HepG2 (cell line): ENCODE measurements at regions not wholly inside any gene's neighbourhood (a gene's known extent, or its start where the extent isn't known, plus 50 kb on each side); places are given as distances from the start of the nearest gene placed in this dataset.
A peak's percentile ranks its signal among the peaks of the same experiment; 100 is the strongest.

Experiments used
- ATAC-seq: fragments of 200-7000 bp; cut with Tn5 transposase; 3 replicates; pipeline ENCODE4 v1.9.1; 2020; ENCODE audit warnings: mild to moderate bottlenecking, moderate library complexity
- BruUV-seq: library from RNA; stranded (reverse); fragments of 400-500 nt; replicated peaks from 2 replicates; lab custom pipeline; 2021; lab: Mats Ljungman, UMichigan
- CTCF ChIA-PET: fragments of 300-600 bp; formaldehyde crosslinking; extraction: SDS; loops from one replicate; lab custom pipeline; 2021; ENCODE audit warnings: low total read pairs, inconsistent platforms, low intra/inter-chr PET ratio; lab: Yijun Ruan, JAX
- POLR2A ChIA-PET: fragments of 350-600 bp; sonication (Branson Sonifier 250); formaldehyde crosslinking; loops from one replicate; lab custom pipeline; 2020; ENCODE audit warnings: antibody characterized with exemption, inconsistent platforms; lab: Yijun Ruan, JAX
- DNase-seq: peaks from one replicate; pipeline ENCODE4 v3.0.0-alpha.2; 2015; ENCODE audit warnings: low spot score
- FAIRE-seq: peaks from 3 replicates; lab custom pipeline; 2011; peaks lifted over from hg19 to GRCh38; lab: Jason Lieb, UNC
- H2AFZ ChIP-seq: one replicate; pipeline ENCODE4 v1.6.1; 2011; ENCODE audit warnings: low read length, inconsistent platforms
- H3K27ac ChIP-seq: fragments of 300-600 bp; 3 replicates; pipeline ENCODE4 v1.8.0; 2011; ENCODE audit warnings: mixed run types, mild to moderate bottlenecking, mixed read lengths, low read length, inconsistent platforms; ENCODE audit not compliant: insufficient read depth; ENCODE audit errors: extremely low read length
- H3K27me3 ChIP-seq, 2 experiments: fragments of 200-600 bp in 1 of 2; 2 replicates in 1 of 2; 3 replicates in 1 of 2; pipeline versions ENCODE4 v1.6.0 to v1.8.0; 2011; ENCODE audit warnings: low read length in 2 of 2, mild to moderate bottlenecking in 2 of 2, moderate library complexity in 2 of 2, inconsistent platforms in 1 of 2; ENCODE audit not compliant: insufficient read depth in 2 of 2, control insufficient read depth in 1 of 2
- H3K36me3 ChIP-seq, 2 experiments: fragments of 200-600 bp in 1 of 2; replicated peaks in 1 of 2; 2 replicates in 1 of 2; 3 replicates in 1 of 2; pipeline versions ENCODE4 v1.5.1 to v1.8.0; 2011; ENCODE audit warnings: low read length in 2 of 2, inconsistent platforms in 1 of 2; ENCODE audit not compliant: insufficient read depth in 2 of 2, control insufficient read depth in 1 of 2
- H3K4me1 ChIP-seq: 2 replicates; pipeline ENCODE4 v1.5.1; 2012; ENCODE audit warnings: low read length, inconsistent platforms; ENCODE audit not compliant: insufficient read depth
- H3K4me2 ChIP-seq: 2 replicates; pipeline ENCODE4 v1.6.0; 2011; ENCODE audit warnings: low read depth, low read length, inconsistent platforms
- H3K4me3 ChIP-seq, 3 experiments: fragments of 200-600 bp in 1 of 3; sonication (generic), shearing (Covaris generic) in 1 of 3; replicated peaks in 1 of 3; 2 replicates each; pipeline ENCODE4 v1.5.1; 2011 to 2016; ENCODE audit warnings: low read length in 3 of 3, inconsistent platforms in 2 of 3, low read depth in 2 of 3, mild to moderate bottlenecking in 2 of 3, control low read depth in 1 of 3, mixed read lengths in 1 of 3; ENCODE audit not compliant: insufficient read depth in 1 of 3
- H3K79me2 ChIP-seq: one replicate; pipeline ENCODE4 v1.6.1; 2011; ENCODE audit warnings: low read length, inconsistent platforms; ENCODE audit not compliant: insufficient read depth
- H3K9ac ChIP-seq: 2 replicates; pipeline ENCODE4 v1.6.0; 2011; ENCODE audit warnings: mild to moderate bottlenecking, low read depth, low read length, inconsistent platforms; ENCODE audit not compliant: insufficient read depth
- H3K9me3 ChIP-seq: 2 replicates; pipeline ENCODE4 v1.5.1; 2012; ENCODE audit warnings: mild to moderate bottlenecking, low read length
- H4K20me1 ChIP-seq: 2 replicates; pipeline ENCODE4 v1.6.0; 2011; ENCODE audit warnings: inconsistent platforms, mild to moderate bottlenecking, low read length, moderate library complexity; ENCODE audit not compliant: insufficient read depth
- ATF3 ChIP-seq: sonication (generic); formaldehyde crosslinking; IDR thresholded peaks from 2 replicates; pipeline ENCODE4 v1.4.0; 2020; ENCODE audit warnings: missing genetic modification reagents
- CTCF ChIP-seq: sonication (generic); formaldehyde crosslinking; IDR thresholded peaks from 2 replicates; pipeline ENCODE4 v1.5.0; 2020; ENCODE audit warnings: mild to moderate bottlenecking, missing genetic modification reagents, moderate library complexity
- MATR3 ChIP-seq: sonication (generic); formaldehyde crosslinking; IDR thresholded peaks from 2 replicates; pipeline ENCODE4 v1.4.0; 2020; ENCODE audit warnings: missing genetic modification reagents
- RFX3 ChIP-seq: IDR thresholded peaks from 2 replicates; pipeline ENCODE4 v1.6.1; 2016; ENCODE audit warnings: missing biosample characterization, missing genetic modification reagents
- SOX6 ChIP-seq, 2 experiments: fragments of 450-650 bp in 1 of 2; sonication (generic) in 1 of 2; formaldehyde crosslinking in 1 of 2; IDR thresholded peaks; 2 replicates each; pipeline versions ENCODE4 v1.4.0 to v1.6.1; 2017 to 2020; ENCODE audit warnings: antibody characterized with exemption in 1 of 2, mild to moderate bottlenecking in 1 of 2, missing genetic modification reagents in 1 of 2
- STAG1 ChIP-seq: sonication (generic); formaldehyde crosslinking; IDR thresholded peaks from 2 replicates; pipeline ENCODE4 v1.4.0; 2020; ENCODE audit warnings: missing genetic modification reagents
- TRAFD1 ChIP-seq: sonication (generic); formaldehyde crosslinking; IDR thresholded peaks from 2 replicates; pipeline ENCODE4 v1.5.1; 2020; ENCODE audit warnings: missing genetic modification reagents, mild to moderate bottlenecking, borderline replicate concordance
- ZNF7 ChIP-seq: IDR thresholded peaks from 2 replicates; pipeline ENCODE4 v1.6.1; 2016; ENCODE audit warnings: missing biosample characterization, missing genetic modification reagents
- ZNF709 ChIP-seq: sonication (generic); formaldehyde crosslinking; IDR thresholded peaks from 2 replicates; pipeline ENCODE4 v1.5.0; 2020; ENCODE audit warnings: mild to moderate bottlenecking, missing genetic modification reagents
- WGBS: methylation state at CpG from one replicate; pipeline ENCODE4 v1.1.6; 2017; ENCODE audit warnings: low lambda C conversion rate; 5-methylcytosine and 5-hydroxymethylcytosine counted together
- in situ Hi-C: cut with HindIII; loops from 2 replicates; pipeline ENCODE4 v1.10.0; 2017; ENCODE audit warnings: low pct_unique_long_range_greater_than_20kb; ENCODE audit not compliant: extremely low pct_ligation_motif_present
- intact Hi-C: fragments of 100-400 bp; cut with micrococcal nuclease; formaldehyde crosslinking; loops from one replicate; pipeline ENCODE4 v1.10.0; 2022; ENCODE audit not compliant: unreplicated experiment
- TF ChIP-seq, protein P1 (sequence below): sonication (generic); formaldehyde crosslinking; conservative IDR thresholded peaks from 2 replicates; pipeline ENCODE4 v1.8.1; 2023; ENCODE audit warnings: missing genetic modification reagents
- TF ChIP-seq, protein P2 (sequence below): sonication (generic); formaldehyde crosslinking; IDR thresholded peaks from 2 replicates; pipeline ENCODE4 v1.4.0; 2020; ENCODE audit warnings: mild to moderate bottlenecking, missing genetic modification reagents

DNA sequence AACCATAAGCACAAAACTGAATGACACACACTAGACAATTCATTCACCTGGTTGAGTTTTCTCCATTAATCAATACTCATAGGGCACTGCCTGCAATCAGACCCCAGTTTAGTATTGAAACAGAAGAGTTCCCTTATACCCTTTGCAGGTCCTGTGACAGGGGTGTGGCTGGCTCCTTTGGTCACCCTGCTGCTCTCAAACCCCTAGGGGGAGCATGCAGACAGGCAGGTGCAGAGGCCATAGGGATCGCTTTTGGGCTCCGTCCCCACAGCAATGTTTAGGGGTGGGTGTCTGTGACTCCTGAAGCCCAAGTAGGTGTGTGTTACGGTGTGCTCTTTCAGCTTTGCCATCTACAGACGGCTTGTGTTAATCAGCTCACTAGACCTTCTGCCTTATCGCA is 210.4 kb downstream of the CENPW start:
- 26% methylated on average over 3 of the region's 5 CpGs for WGBS
- BruUV-seq: no TSS peak
- in situ Hi-C loops (no loop called here), intact Hi-C loops (no loop called here)
- FAIRE-seq (no peak), DNase-seq (peak; percentile 22), ATAC-seq (peak; percentile 97)
- Histone ChIP-seq H2AFZ (no peak overlapping the region), H3K4me1 (no peaks in the 10 kb centered on the region), H3K27me3 (no peaks in the 10 kb centered on the region), H3K79me2 (no peaks in the 10 kb centered on the region), H3K9me3 (no peaks in the 10 kb centered on the region), H4K20me1 (no peaks in the 10 kb centered on the region), H3K36me3 (no peaks in the 10 kb centered on the region), H3K4me2 (no peak overlapping the region), H3K27ac (no peak overlapping the region), H3K9ac (no peak overlapping the region), H3K4me3 (no peak overlapping the region)
- TF ChIP-seq CTCF (CRISPR knock-in tag) (peak; percentile 48), STAG1 (CRISPR knock-in tag) (peak; percentile 36), ZNF7 (CRISPR knock-in tag) (no peak)
- POLR2A ChIA-PET: no interaction called here
- CTCF ChIA-PET: no interaction called here

GRCh38 chr6:126551832-126552231 is 211.9 kb downstream of the CENPW start:
- Histone ChIP-seq H3K4me1 (no peaks in the 10 kb centered on the region), H3K4me3 (no peak overlapping the region), H3K9me3 (no peaks in the 10 kb centered on the region), H3K27me3 (no peaks in the 10 kb centered on the region), H3K27ac (no peak overlapping the region), H3K36me3 (no peaks in the 10 kb centered on the region), H4K20me1 (no peaks in the 10 kb centered on the region), H2AFZ (no peak overlapping the region), H3K79me2 (no peaks in the 10 kb centered on the region), H3K4me2 (no peak overlapping the region), H3K9ac (no peak overlapping the region)
- in situ Hi-C loops (no loop called here), intact Hi-C loops (no loop called here)
- no peak for FAIRE-seq
- ChIA-PET CTCF (no interaction called here), POLR2A (no interaction called here)
- ATAC-seq: no peak
- BruUV-seq: no TSS peak
- WGBS: 4% methylated on average over 1 of the region's 1 CpG
- no peak for DNase-seq
- TF ChIP-seq ZNF709 (CRISPR knock-in tag): no peak
- no peak for TF ChIP-seq ATF3
- no peak for TF ChIP-seq RFX3 (CRISPR knock-in tag)
- TF ChIP-seq, protein P1, sequence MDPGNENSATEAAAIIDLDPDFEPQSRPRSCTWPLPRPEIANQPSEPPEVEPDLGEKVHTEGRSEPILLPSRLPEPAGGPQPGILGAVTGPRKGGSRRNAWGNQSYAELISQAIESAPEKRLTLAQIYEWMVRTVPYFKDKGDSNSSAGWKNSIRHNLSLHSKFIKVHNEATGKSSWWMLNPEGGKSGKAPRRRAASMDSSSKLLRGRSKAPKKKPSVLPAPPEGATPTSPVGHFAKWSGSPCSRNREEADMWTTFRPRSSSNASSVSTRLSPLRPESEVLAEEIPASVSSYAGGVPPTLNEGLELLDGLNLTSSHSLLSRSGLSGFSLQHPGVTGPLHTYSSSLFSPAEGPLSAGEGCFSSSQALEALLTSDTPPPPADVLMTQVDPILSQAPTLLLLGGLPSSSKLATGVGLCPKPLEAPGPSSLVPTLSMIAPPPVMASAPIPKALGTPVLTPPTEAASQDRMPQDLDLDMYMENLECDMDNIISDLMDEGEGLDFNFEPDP (CRISPR knock-in tag): no peak
- TF ChIP-seq TRAFD1 (CRISPR knock-in tag): no peak
- TF ChIP-seq SOX6 (IDR thresholded peaks at IDR 0.05): no peak
- TF ChIP-seq SOX6 (CRISPR knock-in tag; IDR thresholded peaks at IDR 0.05): no peak
- TF ChIP-seq, protein P2, sequence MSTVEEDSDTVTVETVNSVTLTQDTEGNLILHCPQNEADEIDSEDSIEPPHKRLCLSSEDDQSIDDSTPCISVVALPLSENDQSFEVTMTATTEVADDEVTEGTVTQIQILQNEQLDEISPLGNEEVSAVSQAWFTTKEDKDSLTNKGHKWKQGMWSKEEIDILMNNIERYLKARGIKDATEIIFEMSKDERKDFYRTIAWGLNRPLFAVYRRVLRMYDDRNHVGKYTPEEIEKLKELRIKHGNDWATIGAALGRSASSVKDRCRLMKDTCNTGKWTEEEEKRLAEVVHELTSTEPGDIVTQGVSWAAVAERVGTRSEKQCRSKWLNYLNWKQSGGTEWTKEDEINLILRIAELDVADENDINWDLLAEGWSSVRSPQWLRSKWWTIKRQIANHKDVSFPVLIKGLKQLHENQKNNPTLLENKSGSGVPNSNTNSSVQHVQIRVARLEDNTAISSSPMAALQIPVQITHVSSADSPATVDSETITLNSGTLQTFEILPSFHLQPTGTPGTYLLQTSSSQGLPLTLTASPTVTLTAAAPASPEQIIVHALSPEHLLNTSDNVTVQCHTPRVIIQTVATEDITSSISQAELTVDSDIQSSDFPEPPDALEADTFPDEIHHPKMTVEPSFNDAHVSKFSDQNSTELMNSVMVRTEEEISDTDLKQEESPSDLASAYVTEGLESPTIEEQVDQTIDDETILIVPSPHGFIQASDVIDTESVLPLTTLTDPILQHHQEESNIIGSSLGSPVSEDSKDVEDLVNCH (CRISPR knock-in tag): no peak
- TF ChIP-seq MATR3 (CRISPR knock-in tag): no peak
